HepG2 (cell line): ENCODE measurements at regions not wholly inside any gene's neighbourhood (a gene's known extent, or its start where the extent isn't known, plus 50 kb on each side); places are given as distances from the start of the nearest gene placed in this dataset.

Source experiments
- ATAC-seq: fragments of 200-7000 bp; cut with Tn5 transposase; 3 replicates; pipeline ENCODE4 v1.9.1; 2020; ENCODE audit warnings: mild to moderate bottlenecking, moderate library complexity
- BruUV-seq: library from RNA; stranded (reverse); fragments of 400-500 nt; replicated peaks from 2 replicates; lab custom pipeline; 2021; lab: Mats Ljungman, UMichigan
- CTCF ChIA-PET: fragments of 300-600 bp; formaldehyde crosslinking; extraction: SDS; loops from one replicate; lab custom pipeline; 2021; ENCODE audit warnings: low total read pairs, inconsistent platforms, low intra/inter-chr PET ratio; lab: Yijun Ruan, JAX
- POLR2A ChIA-PET: fragments of 350-600 bp; sonication (Branson Sonifier 250); formaldehyde crosslinking; loops from one replicate; lab custom pipeline; 2020; ENCODE audit warnings: antibody characterized with exemption, inconsistent platforms; lab: Yijun Ruan, JAX
- DNase-seq: peaks from one replicate; pipeline ENCODE4 v3.0.0-alpha.2; 2015; ENCODE audit warnings: low spot score
- FAIRE-seq: peaks from 3 replicates; lab custom pipeline; 2011; peaks lifted over from hg19 to GRCh38; lab: Jason Lieb, UNC
- H2AFZ ChIP-seq: one replicate; pipeline ENCODE4 v1.6.1; 2011; ENCODE audit warnings: low read length, inconsistent platforms
- H3K27ac ChIP-seq: fragments of 300-600 bp; 3 replicates; pipeline ENCODE4 v1.8.0; 2011; ENCODE audit warnings: mixed run types, mild to moderate bottlenecking, mixed read lengths, low read length, inconsistent platforms; ENCODE audit not compliant: insufficient read depth; ENCODE audit errors: extremely low read length
- H3K27me3 ChIP-seq, 2 experiments: fragments of 200-600 bp in 1 of 2; 2 replicates in 1 of 2; 3 replicates in 1 of 2; pipeline versions ENCODE4 v1.6.0 to v1.8.0; 2011; ENCODE audit warnings: low read length in 2 of 2, mild to moderate bottlenecking in 2 of 2, moderate library complexity in 2 of 2, inconsistent platforms in 1 of 2; ENCODE audit not compliant: insufficient read depth in 2 of 2, control insufficient read depth in 1 of 2
- H3K36me3 ChIP-seq, 2 experiments: fragments of 200-600 bp in 1 of 2; replicated peaks in 1 of 2; 2 replicates in 1 of 2; 3 replicates in 1 of 2; pipeline versions ENCODE4 v1.5.1 to v1.8.0; 2011; ENCODE audit warnings: low read length in 2 of 2, inconsistent platforms in 1 of 2; ENCODE audit not compliant: insufficient read depth in 2 of 2, control insufficient read depth in 1 of 2
- H3K4me1 ChIP-seq: 2 replicates; pipeline ENCODE4 v1.5.1; 2012; ENCODE audit warnings: low read length, inconsistent platforms; ENCODE audit not compliant: insufficient read depth
- H3K4me2 ChIP-seq: 2 replicates; pipeline ENCODE4 v1.6.0; 2011; ENCODE audit warnings: low read depth, low read length, inconsistent platforms
- H3K4me3 ChIP-seq, 3 experiments: fragments of 200-600 bp in 1 of 3; sonication (generic), shearing (Covaris generic) in 1 of 3; replicated peaks in 1 of 3; 2 replicates each; pipeline ENCODE4 v1.5.1; 2011 to 2016; ENCODE audit warnings: low read length in 3 of 3, inconsistent platforms in 2 of 3, low read depth in 2 of 3, mild to moderate bottlenecking in 2 of 3, control low read depth in 1 of 3, mixed read lengths in 1 of 3; ENCODE audit not compliant: insufficient read depth in 1 of 3
- H3K79me2 ChIP-seq: one replicate; pipeline ENCODE4 v1.6.1; 2011; ENCODE audit warnings: low read length, inconsistent platforms; ENCODE audit not compliant: insufficient read depth
- H3K9ac ChIP-seq: 2 replicates; pipeline ENCODE4 v1.6.0; 2011; ENCODE audit warnings: mild to moderate bottlenecking, low read depth, low read length, inconsistent platforms; ENCODE audit not compliant: insufficient read depth
- H3K9me3 ChIP-seq: 2 replicates; pipeline ENCODE4 v1.5.1; 2012; ENCODE audit warnings: mild to moderate bottlenecking, low read length
- H4K20me1 ChIP-seq: 2 replicates; pipeline ENCODE4 v1.6.0; 2011; ENCODE audit warnings: inconsistent platforms, mild to moderate bottlenecking, low read length, moderate library complexity; ENCODE audit not compliant: insufficient read depth
- ATAD3A ChIP-seq: sonication (generic); formaldehyde crosslinking; IDR thresholded peaks from 2 replicates; pipeline ENCODE4 v1.4.0; 2020; ENCODE audit warnings: missing genetic modification reagents
- CBFB ChIP-seq: sonication (generic); formaldehyde crosslinking; IDR thresholded peaks from 2 replicates; pipeline ENCODE4 v1.4.0; 2020; ENCODE audit warnings: missing genetic modification reagents
- DNMT3B ChIP-seq: conservative IDR thresholded peaks from 2 replicates; pipeline ENCODE4 v1.6.1; 2016; ENCODE audit warnings: missing biosample characterization, control low read depth
- EZH2 ChIP-seq: conservative IDR thresholded peaks from 2 replicates; pipeline ENCODE4 v1.6.1; 2012; ENCODE audit warnings: mild to moderate bottlenecking, low read depth, low read length, moderate library complexity
- HDAC1 ChIP-seq: sonication (generic); formaldehyde crosslinking; IDR thresholded peaks from 2 replicates; pipeline ENCODE4 v1.5.1; 2020; ENCODE audit warnings: mild to moderate bottlenecking, missing genetic modification reagents
- HNRNPUL1 ChIP-seq: fragments of 200-400 bp; formaldehyde crosslinking; IDR thresholded peaks from 2 replicates; pipeline ENCODE4 v1.6.1; 2017; ENCODE audit warnings: low read depth, mild to moderate bottlenecking, low read length, moderate library complexity
- RCOR2 ChIP-seq: IDR thresholded peaks from 2 replicates; pipeline ENCODE4 v1.6.1; 2016; ENCODE audit warnings: missing biosample characterization, missing genetic modification reagents
- SIN3B ChIP-seq: fragments of 150-350 bp; IDR thresholded peaks from 2 replicates; pipeline ENCODE4 v1.6.1; 2014; ENCODE audit warnings: low read length
- ZNF20 ChIP-seq: sonication (generic); formaldehyde crosslinking; IDR thresholded peaks from 2 replicates; pipeline ENCODE4 v1.4.0; 2020; ENCODE audit warnings: mild to moderate bottlenecking, moderate library complexity, missing genetic modification reagents
- ZNF292 ChIP-seq: sonication (generic); formaldehyde crosslinking; IDR thresholded peaks from 2 replicates; pipeline ENCODE4 v1.8.1; 2022; ENCODE audit warnings: mild to moderate bottlenecking, low read depth, missing genetic modification reagents, borderline replicate concordance
- ZNF331 ChIP-seq: sonication (generic); formaldehyde crosslinking; IDR thresholded peaks from 2 replicates; pipeline ENCODE4 v1.4.0; 2020; ENCODE audit warnings: missing genetic modification reagents
- ZNF432 ChIP-seq: sonication (generic); formaldehyde crosslinking; IDR thresholded peaks from 2 replicates; pipeline ENCODE4 v1.5.0; 2020; ENCODE audit warnings: missing genetic modification reagents, mild to moderate bottlenecking, borderline replicate concordance
- ZNF678 ChIP-seq: sonication (generic); formaldehyde crosslinking; IDR thresholded peaks from 2 replicates; pipeline ENCODE4 v1.4.0; 2020; ENCODE audit warnings: mild to moderate bottlenecking, missing genetic modification reagents
- ZNF768 ChIP-seq: sonication (generic); formaldehyde crosslinking; IDR thresholded peaks from 2 replicates; pipeline ENCODE4 v1.4.0; 2020; ENCODE audit warnings: missing genetic modification reagents
- WGBS: methylation state at CpG from one replicate; pipeline ENCODE4 v1.1.6; 2017; ENCODE audit warnings: low lambda C conversion rate; 5-methylcytosine and 5-hydroxymethylcytosine counted together
- in situ Hi-C: cut with HindIII; loops from 2 replicates; pipeline ENCODE4 v1.10.0; 2017; ENCODE audit warnings: low pct_unique_long_range_greater_than_20kb; ENCODE audit not compliant: extremely low pct_ligation_motif_present
- intact Hi-C: fragments of 100-400 bp; cut with micrococcal nuclease; formaldehyde crosslinking; loops from one replicate; pipeline ENCODE4 v1.10.0; 2022; ENCODE audit not compliant: unreplicated experiment
- TF ChIP-seq, protein P1 (sequence below): fragments of 450-650 bp; IDR thresholded peaks from 2 replicates; pipeline ENCODE4 v1.6.1; 2017

- intact Hi-C loops (no loop called here), in situ Hi-C loops (no loop called here)
- H3K9me3 ChIP-seq: peaks cover 10% of the 10 kb centered on the region; the same call in 1 of the 2 replicates
- no peak overlapping the region for H2AFZ ChIP-seq
- H4K20me1 ChIP-seq: no peaks in the 10 kb centered on the region
- POLR2A ChIA-PET: no interaction called here
- FAIRE-seq (no peak), DNase-seq (no peak), ATAC-seq (no peak)
- no peak overlapping the region for H3K27ac ChIP-seq
- no peaks in the 10 kb centered on the region for H3K79me2 ChIP-seq
- no peak overlapping the region for H3K9ac ChIP-seq
- 0% methylated on average over 1 of the region's 5 CpGs for WGBS
- H3K4me1 ChIP-seq: no peaks in the 10 kb centered on the region
- no peaks in the 10 kb centered on the region for H3K27me3 ChIP-seq
- TF ChIP-seq SIN3B: no peak
- TF ChIP-seq RCOR2 (CRISPR knock-in tag): no peak
- TF ChIP-seq ATAD3A (CRISPR knock-in tag): no peak
- no peak for TF ChIP-seq ZNF292
- no peak for TF ChIP-seq HNRNPUL1
- TF ChIP-seq, protein P1, sequence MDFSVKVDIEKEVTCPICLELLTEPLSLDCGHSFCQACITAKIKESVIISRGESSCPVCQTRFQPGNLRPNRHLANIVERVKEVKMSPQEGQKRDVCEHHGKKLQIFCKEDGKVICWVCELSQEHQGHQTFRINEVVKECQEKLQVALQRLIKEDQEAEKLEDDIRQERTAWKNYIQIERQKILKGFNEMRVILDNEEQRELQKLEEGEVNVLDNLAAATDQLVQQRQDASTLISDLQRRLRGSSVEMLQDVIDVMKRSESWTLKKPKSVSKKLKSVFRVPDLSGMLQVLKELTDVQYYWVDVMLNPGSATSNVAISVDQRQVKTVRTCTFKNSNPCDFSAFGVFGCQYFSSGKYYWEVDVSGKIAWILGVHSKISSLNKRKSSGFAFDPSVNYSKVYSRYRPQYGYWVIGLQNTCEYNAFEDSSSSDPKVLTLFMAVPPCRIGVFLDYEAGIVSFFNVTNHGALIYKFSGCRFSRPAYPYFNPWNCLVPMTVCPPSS: no peak
- no peak for TF ChIP-seq EZH2
- TF ChIP-seq ZNF678 (CRISPR knock-in tag): no peak
- TF ChIP-seq CBFB (CRISPR knock-in tag): no peak
- no peak for TF ChIP-seq ZNF331 (CRISPR knock-in tag)
- no peak for TF ChIP-seq DNMT3B (CRISPR knock-in tag)
- no peak for TF ChIP-seq ZNF432 (CRISPR knock-in tag)
- TF ChIP-seq ZNF768 (CRISPR knock-in tag): no peak
- TF ChIP-seq ZNF20: no peak
- no peak for TF ChIP-seq HDAC1 (CRISPR knock-in tag)
- CTCF ChIA-PET: no interaction called here
- no peak overlapping the region for H3K4me2 ChIP-seq
- H3K4me3 ChIP-seq: no peak overlapping the region
- no TSS peak for BruUV-seq
- H3K36me3 ChIP-seq: no peaks in the 10 kb centered on the region
These were observed 614.8 kb downstream of the PCDH18 start for GRCh38 chr4:136917312-136918110.
